ENCODE measurements at regions not wholly inside any gene's neighbourhood (a gene's known extent, or its start where the extent isn't known, plus 50 kb on each side); places are given as distances from the start of the nearest gene placed in this dataset.

GRCh38 chr14:53609009-53609408 lies 347.6 kb downstream of the BMP4 start:
- Histone ChIP-seq H3K56ac (replicated peaks; ENCODE audit: insufficient read length, low read depth, low read length) (no peak overlapping the region), H3K18ac (ENCODE audit: extremely low read depth, low read length) (no peak overlapping the region), H3K27ac (ENCODE audit: low read depth, low read length) (no peak overlapping the region), H3K4me3 (ENCODE audit: extremely low read depth in 1 of 4, insufficient read depth in 2 of 4, low read depth in 3 of 4, low read length in 4 of 4) (no peak overlapping the region), H4K5ac (ENCODE audit: insufficient read length, low read depth, low read length) (no peak overlapping the region), H2BK12ac (ENCODE audit: low read depth, low read length) (no peak overlapping the region), H3K27me3 (replicated peaks in 1 of 4; ENCODE audit: control insufficient read depth in 3 of 4, extremely low read depth in 1 of 4, insufficient read depth in 3 of 4, low read length in 3 of 4) (no peaks in the 10 kb centered on the region), H2BK20ac (ENCODE audit: low read length) (no peak overlapping the region), H3K79me1 (ENCODE audit: low read depth, low read length) (no peaks in the 10 kb centered on the region), H2BK15ac (ENCODE audit: low read length) (no peak overlapping the region), H2BK120ac (replicated peaks; ENCODE audit: low read depth, low read length) (no peak overlapping the region), H2AFZ (ENCODE audit: low read length) (no peak overlapping the region), H3K4ac (replicated peaks; ENCODE audit: insufficient read length, low read depth, low read length) (no peak overlapping the region), H4K8ac (ENCODE audit: extremely low read depth, insufficient read depth, low read length) (no peak overlapping the region), H3K9ac (replicated peaks in 1 of 4; ENCODE audit: extremely low read depth in 1 of 4, low read depth in 3 of 4, low read length in 3 of 4) (no peak overlapping the region), H2BK5ac (ENCODE audit: low read depth, low read length) (no peak overlapping the region), H3K36me3 (ENCODE audit: control insufficient read depth in 2 of 4, insufficient read depth in 4 of 4, low read length in 3 of 4) (no peaks in the 10 kb centered on the region), H3K4me2 (ENCODE audit: insufficient read depth in 1 of 2, low read depth in 2 of 2, low read length in 2 of 2) (no peak overlapping the region), H4K20me1 (replicated peaks in 1 of 2; ENCODE audit: control insufficient read depth in 1 of 2, insufficient read depth in 2 of 2, low read length in 2 of 2) (no peaks in the 10 kb centered on the region), H4K91ac (replicated peaks; ENCODE audit: insufficient read length, low read length) (no peak overlapping the region), H3K14ac (ENCODE audit: insufficient read length) (no peak overlapping the region), H3K23me2 (ENCODE audit: low read depth, low read length) (no peaks in the 10 kb centered on the region), H3K9me3 (ENCODE audit: insufficient read depth in 2 of 2, low read depth in 1 of 2, low read length in 1 of 2) (no peaks in the 10 kb centered on the region), H3K79me2 (ENCODE audit: control insufficient read depth in 1 of 2, insufficient read depth in 2 of 2, low read length in 2 of 2) (no peaks in the 10 kb centered on the region), H3K23ac (ENCODE audit: insufficient read length) (no peak overlapping the region), H2AK5ac (ENCODE audit: low read depth, low read length) (no peak overlapping the region), H3K4me1 (replicated peaks in 1 of 4; ENCODE audit: control insufficient read depth in 3 of 4, insufficient read depth in 4 of 4, low read length in 3 of 4) (no peaks in the 10 kb centered on the region)
- ChIA-PET POLR2A (ENCODE audit: partially characterized antibody) (no interaction called here), CTCF (ENCODE audit: partially characterized antibody) (interaction anchor here (1.2 kb wide), 1 partner anchor 24 kb away, joined by 3 read pairs; no protein-coding TSS in a partner anchor)
- TF ChIP-seq SP1 (IDR thresholded peaks at IDR 0.05; ENCODE audit: low read depth, low read length) (no peak), RXRA (IDR thresholded peaks at IDR 0.05; ENCODE audit: insufficient read depth, low read depth, low read length) (no peak), GABPA (IDR thresholded peaks at IDR 0.05; ENCODE audit: borderline replicate concordance, insufficient read depth, low read length) (no peak), YY1 (IDR thresholded peaks at IDR 0.05; ENCODE audit: low read depth, low read length) (no peak), EP300 (IDR thresholded peaks at IDR 0.05; ENCODE audit: borderline replicate concordance in 1 of 2, low read depth in 2 of 2, low read length in 2 of 2) (no peak), POU5F1 (IDR thresholded peaks at IDR 0.05; ENCODE audit: low read depth, low read length) (no peak)
- WGBS, 2 experiments (ENCODE audit: extremely low coverage in 1 of 2, insufficient coverage in 1 of 2, insufficient read length in 1 of 2, insufficient replicate concordance in 2 of 2, low coverage in 1 of 2, low lambda C conversion rate in 2 of 2, missing lambda C conversion rate in 1 of 2) = 92% methylated on average over 1 of the region's 1 CpG; no CpG with 5 or more reads in 1 of the 2 experiments
- DNase-seq (ENCODE audit: low read depth in 1 of 2, low spot score in 2 of 2) (no peak), FAIRE-seq (no peak)

Measured in H1 (cell line).